ENCODE measurements at regions not wholly inside any gene's neighbourhood (a gene's known extent, or its start where the extent isn't known, plus 50 kb on each side); places are given as distances from the start of the nearest gene placed in this dataset.
"Not testable (repeated sequence)": the region's sequence is repeated elsewhere in the genome, so short reads cannot be mapped to it uniquely, and the experiment has no call there.

- no peak for DNase-seq (ENCODE audit: low spot score)
Observed at GRCh38 chr12:127944211-127944899, 322.6 kb upstream of the TMEM132C start.

DNA sequence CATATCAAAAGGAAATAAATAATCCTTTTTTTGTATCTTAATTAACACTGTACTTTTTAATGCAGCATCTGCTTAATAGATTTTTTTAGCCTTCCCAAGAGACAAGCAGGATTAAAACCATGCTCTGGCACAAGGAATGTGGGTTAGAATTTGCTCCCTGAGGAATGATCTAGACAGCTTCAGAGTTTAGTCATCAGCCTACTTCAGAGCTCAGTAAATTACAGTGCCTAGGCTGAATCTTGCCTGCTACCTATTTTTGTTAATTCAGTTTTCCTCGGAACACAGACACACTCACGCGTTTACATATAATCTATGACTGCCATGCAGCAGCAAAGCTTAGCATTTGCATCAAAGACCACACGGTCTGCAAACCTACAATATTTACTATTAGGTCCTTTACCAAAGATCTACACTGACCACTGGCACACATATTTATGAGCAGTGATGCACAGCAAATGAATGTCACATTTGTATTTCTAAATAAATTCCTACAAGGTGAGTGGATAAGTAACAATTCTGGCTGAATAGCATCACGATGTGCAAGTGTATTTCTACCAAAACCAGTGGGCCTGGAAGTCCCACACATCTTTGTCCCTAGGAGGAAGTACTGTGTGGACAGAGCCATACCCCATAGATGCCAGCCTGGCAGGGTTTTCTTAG, 309.8 kb upstream of the TMEM132C start:
- no peak for DNase-seq (ENCODE audit: low spot score)

GRCh38 chr12:127962303-127962702, 304.7 kb upstream of the TMEM132C start:
- DNase-seq (ENCODE audit: low spot score), result no peak

GRCh38 chr12:127963933-127964332, 303.0 kb upstream of the TMEM132C start:
- DNase-seq (ENCODE audit: low spot score), result no peak

DNA sequence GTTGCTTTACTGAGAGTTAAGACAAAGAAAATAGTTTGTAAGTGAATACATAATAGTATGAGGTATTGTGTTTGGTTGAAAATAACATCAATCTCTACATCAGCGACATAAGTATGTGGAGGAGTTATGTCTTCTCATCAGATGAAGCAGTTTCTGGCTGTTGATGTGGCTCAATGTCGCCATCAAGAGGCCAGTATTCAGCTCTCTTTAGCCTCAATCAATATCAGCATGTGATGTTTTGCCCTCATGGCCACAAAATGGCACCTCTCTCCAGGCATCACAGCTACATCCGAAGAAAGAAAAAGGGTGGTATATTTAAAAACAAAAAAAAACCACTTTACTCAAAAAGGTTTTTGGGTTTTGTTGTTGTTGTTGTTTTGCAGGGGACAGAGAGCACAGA, 302.3 kb upstream of the TMEM132C start:
- DNase-seq (ENCODE audit: low spot score), result no peak

DNA sequence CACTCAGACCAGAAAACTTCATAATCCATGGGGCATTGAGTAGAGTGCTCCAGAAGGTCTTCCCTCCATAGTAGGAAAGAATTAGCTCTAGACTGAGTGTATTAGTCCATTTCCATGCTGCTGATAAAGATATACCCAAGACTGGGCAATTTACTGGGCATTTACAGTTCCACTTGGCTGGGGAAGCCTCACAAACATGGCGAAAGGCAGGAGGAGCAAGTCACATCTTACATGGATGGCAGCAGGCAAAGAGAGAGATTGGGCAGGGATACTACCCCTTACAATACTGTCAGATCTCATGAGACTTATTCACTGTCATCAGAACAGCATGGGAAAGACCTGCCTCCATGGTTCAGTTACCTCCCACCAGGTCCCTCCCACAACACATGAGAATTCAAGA, 300.6 kb upstream of the TMEM132C start:
- no peak for DNase-seq (ENCODE audit: low spot score)

DNA sequence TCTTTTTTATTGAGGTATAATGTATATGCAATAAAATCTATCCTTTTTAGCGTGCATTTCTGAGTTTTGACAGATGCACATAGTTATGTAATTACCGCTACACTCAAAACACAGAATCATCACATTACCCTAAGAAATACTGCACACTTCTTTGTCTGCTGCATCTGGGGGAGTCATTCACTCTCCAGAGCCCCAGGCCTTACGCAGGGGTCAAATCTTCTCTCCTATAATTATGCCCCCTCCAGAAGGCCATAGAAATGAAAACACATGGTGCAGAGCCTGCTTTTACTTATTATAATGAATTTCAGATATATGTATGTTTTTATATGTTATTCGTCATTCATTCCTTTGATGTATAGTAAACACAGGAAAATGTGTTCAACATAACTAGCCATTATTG, 296.5 kb upstream of the TMEM132C start:
- DNase-seq (ENCODE audit: low spot score), result no peak

DNA sequence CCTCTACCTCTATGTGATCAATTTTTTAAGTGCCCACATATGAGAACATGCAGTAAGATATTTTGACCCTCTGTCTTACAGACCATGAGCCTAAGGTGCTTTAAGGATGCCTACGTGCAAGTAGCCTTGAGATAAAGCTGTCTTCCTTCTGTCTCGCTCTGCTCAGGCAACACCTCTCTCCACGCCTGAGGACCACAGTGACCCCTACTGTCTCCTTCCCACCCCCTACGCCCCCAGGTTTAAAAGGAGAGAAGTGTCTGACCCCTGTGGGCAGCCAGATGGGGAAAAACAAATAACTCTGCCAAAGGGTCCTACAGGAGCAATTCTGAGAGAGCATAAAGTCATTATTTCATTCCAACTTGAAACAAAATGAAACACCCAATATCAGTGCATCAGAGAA, 286.4 kb upstream of the TMEM132C start:
- DNase-seq (ENCODE audit: low spot score), result no peak

DNA sequence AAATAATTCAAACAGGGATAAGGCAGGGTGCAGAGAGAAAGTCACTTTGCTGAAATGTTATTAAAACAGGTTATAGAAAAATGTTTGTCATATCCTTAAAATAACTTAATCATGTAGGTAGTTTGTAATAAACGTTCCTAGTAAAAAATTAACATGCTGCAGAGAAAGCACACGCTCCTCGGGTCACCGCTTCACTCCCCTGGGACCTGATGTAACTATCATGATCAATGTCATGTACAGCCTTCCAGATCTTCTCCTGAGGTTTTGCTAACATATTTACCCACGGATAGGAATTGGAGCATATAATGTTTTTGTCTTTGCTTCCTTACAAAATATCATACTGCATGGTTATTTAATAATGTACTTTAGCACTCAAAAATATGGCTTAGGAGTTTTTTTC, 285.1 kb upstream of the TMEM132C start:
- DNase-seq (ENCODE audit: low spot score), result no peak

DNA sequence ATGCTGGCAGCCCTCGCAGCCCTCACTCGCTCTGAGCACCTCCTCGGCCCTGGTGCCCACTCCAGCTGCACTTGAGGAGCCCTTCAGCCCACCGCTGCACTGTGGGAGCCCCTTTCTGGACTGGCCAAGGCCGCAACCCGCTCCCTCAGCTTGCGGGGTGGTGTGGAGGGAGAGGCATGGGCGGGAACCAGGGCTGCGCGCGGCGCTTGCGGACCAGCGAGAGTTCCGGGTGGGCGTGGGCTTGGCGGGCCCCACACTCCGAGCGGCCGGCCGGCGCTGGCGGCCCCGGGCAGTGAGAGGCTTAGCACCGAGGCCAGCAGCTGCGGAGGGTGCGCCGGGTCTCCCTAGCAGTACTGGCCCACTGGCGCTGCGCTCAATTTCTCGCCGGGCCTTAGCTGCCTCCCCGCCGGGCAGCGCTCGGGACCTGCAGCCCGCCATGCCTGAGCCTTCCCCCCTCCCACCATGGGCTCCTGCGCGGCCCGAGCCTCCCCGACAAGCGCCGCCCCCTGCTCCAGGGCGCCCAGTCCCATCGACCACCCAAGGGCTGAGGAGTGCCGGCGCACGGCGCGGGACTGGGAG, 283.7 kb upstream of the TMEM132C start:
- DNase-seq (ENCODE audit: low spot score), result not testable (repeated sequence)

GRCh38 chr12:127984386-127985055, 282.4 kb upstream of the TMEM132C start:
- DNase-seq (ENCODE audit: low spot score), result no peak

GRCh38 chr12:127987199-127987901, 279.6 kb upstream of the TMEM132C start:
- no peak for DNase-seq (ENCODE audit: low spot score)

- DNase-seq (ENCODE audit: low spot score), result no peak
Observed at GRCh38 chr12:127991485-127991884, 275.5 kb upstream of the TMEM132C start.

- DNase-seq (ENCODE audit: low spot score), result no peak
Observed at GRCh38 chr12:127998988-127999387, 268.0 kb upstream of the TMEM132C start.

DNA sequence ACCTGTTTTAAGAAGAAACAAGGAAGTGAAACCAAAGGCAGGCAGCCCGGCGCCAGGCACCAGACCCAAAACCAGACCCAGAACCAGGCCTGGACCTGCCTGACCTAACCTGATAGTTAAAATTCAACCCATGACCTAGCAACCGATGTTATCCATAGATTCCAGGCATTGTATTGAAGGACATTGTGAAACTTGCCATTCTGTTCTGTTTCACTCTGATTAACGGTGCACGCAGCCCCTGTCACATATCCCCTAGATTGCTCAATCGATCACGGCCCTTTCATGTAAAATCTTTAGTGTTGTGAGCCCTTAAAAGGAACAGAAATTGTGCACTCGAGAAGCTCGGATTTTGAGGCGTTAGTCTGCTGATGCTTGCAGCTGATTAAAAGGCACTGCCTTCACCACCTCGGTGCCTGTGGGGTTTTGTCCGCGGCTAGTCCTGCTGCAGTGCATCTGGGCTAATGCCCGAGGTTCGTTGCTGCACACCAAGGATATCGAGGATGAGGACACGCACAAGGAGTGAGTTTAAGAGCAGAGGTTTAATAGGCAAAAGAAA, 262.5 kb upstream of the TMEM132C start:
- DNase-seq (ENCODE audit: low spot score), result no peak

DNA sequence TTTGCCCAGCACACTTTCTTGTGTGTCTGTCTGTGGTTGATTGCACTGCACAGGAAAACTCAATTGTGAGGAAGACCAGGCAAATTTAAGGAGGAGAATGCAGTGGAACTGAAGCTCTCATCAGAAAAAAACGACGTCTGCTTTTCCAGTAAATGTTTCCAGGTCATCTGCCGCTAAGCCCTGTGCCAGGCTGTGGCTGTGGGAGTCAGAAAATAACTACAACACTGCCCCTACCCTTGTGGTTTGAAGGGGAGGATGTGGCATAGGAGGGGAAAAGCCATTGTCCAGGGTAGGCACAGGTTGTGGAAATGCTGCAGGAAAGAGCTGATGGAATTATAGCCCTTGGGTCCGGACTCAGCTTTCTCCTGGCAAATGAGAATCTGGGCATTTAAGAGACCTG, 259.7 kb upstream of the TMEM132C start:
- no peak for DNase-seq (ENCODE audit: low spot score)

DNA sequence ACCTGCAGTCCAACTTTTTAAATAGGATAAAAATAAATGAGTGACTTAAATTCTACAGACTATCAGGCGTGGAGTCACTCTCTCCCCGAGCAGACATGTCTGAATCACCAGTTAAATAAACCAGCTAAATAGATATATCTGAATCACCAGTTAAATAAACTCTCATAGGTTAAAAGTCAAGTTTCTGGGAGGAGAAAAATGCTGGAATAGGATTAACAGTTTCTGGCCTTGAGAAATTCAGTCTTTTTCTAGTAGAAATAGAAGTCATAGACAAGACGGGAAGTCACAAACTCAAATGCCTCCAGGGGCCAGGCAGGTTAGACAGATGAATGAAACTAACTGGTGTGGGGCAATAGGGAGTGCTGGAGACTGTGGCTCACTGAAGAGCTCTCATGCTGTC, 258.6 kb upstream of the TMEM132C start:
- no peak for DNase-seq (ENCODE audit: low spot score)

GRCh38 chr12:128009108-128009507, 257.9 kb upstream of the TMEM132C start:
- no peak for DNase-seq (ENCODE audit: low spot score)

- DNase-seq (ENCODE audit: low spot score), result no peak
Observed at GRCh38 chr12:128012110-128012509, 254.9 kb upstream of the TMEM132C start.

- DNase-seq (ENCODE audit: low spot score), result no peak
Observed at GRCh38 chr12:128015276-128015675, 251.7 kb upstream of the TMEM132C start.

DNA sequence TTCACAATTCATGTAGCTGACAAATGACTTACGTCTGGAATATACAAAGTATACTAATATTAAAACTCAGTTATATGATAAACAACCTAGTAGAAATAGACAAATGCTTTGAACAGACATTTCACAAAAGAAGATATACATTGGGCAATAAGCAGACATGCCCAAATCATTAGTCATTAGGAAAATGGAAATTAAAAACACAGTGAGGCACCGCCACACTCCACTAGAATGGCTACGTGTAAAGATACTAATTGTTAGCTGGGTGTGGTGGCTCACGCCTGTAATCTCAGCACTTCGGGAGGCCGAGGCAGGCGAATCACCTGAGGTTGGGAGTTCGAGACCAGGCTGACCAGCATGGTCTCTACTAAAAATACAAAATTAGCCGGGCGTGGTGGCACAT, 248.9 kb upstream of the TMEM132C start:
- DNase-seq (ENCODE audit: low spot score), result no peak

GRCh38 chr12:128019996-128020544, 246.9 kb upstream of the TMEM132C start:
- DNase-seq (ENCODE audit: low spot score), result no peak
